IMR-90 (cell line): ENCODE measurements at regions not wholly inside any gene's neighbourhood (a gene's known extent, or its start where the extent isn't known, plus 50 kb on each side); places are given as distances from the start of the nearest gene placed in this dataset.

Experiments
- ATAC-seq: fragments of 200-7000 bp; cut with Tn5 transposase; 2 replicates; pipeline ENCODE4 v1.9.1; 2020; ENCODE audit warnings: low read depth, mild to moderate bottlenecking, moderate library complexity
- BruUV-seq: library from RNA; stranded (reverse); fragments of 400-500 nt; replicated peaks from 2 replicates; lab custom pipeline; 2021; lab: Mats Ljungman, UMichigan
- CTCF ChIA-PET: fragments of 300-600 bp; formaldehyde crosslinking; extraction: SDS; loops from one replicate; lab custom pipeline; 2021; ENCODE audit warnings: antibody characterized with exemption; lab: Yijun Ruan, JAX
- POLR2A ChIA-PET: fragments of 300-600 bp; sonication (Branson Sonifier 250); formaldehyde crosslinking; loops from one replicate; lab custom pipeline; 2022; ENCODE audit warnings: antibody characterized with exemption; ENCODE audit not compliant: unreplicated experiment; lab: Charles Lee
- DNase-seq: peaks from one replicate; pipeline ENCODE4 v3.0.0; 2013
- H2AFZ ChIP-seq: replicated peaks from 2 replicates; pipeline ENCODE3; 2013; ENCODE audit warnings: low read length, mild to moderate bottlenecking; ENCODE audit not compliant: poor library complexity
- H2AK5ac ChIP-seq: 2 replicates; pipeline ENCODE4 v1.6.1; 2013; ENCODE audit warnings: low read depth, low read length, inconsistent platforms
- H2AK9ac ChIP-seq: replicated peaks from 2 replicates; pipeline ENCODE3; 2013; ENCODE audit warnings: mild to moderate bottlenecking, low read depth, low read length, moderate library complexity; ENCODE audit not compliant: poor library complexity
- H2BK120ac ChIP-seq: 2 replicates; pipeline ENCODE4 v1.6.1; 2013; ENCODE audit warnings: low read depth, low read length, inconsistent platforms
- H2BK15ac ChIP-seq: 3 replicates; pipeline ENCODE4 v1.6.1; 2013; ENCODE audit warnings: low read depth, low read length, inconsistent platforms
- H2BK20ac ChIP-seq: 2 replicates; pipeline ENCODE4 v1.6.1; 2013; ENCODE audit warnings: low read depth, mild to moderate bottlenecking, inconsistent platforms, low read length, moderate library complexity
- H2BK5ac ChIP-seq: 2 replicates; pipeline ENCODE4 v1.6.1; 2013; ENCODE audit warnings: mild to moderate bottlenecking, low read depth, low read length, inconsistent platforms; ENCODE audit not compliant: poor library complexity, severe bottlenecking
- H3K14ac ChIP-seq: replicated peaks from 2 replicates; pipeline ENCODE4 v1.6.1; 2013; ENCODE audit warnings: low read depth, low read length, inconsistent platforms
- H3K18ac ChIP-seq: 2 replicates; pipeline ENCODE4 v1.6.1; 2013; ENCODE audit warnings: low read depth, low read length, control low read depth
- H3K23ac ChIP-seq: 2 replicates; pipeline ENCODE4 v1.6.1; 2013; ENCODE audit warnings: low read depth, low read length, inconsistent platforms
- H3K27ac ChIP-seq: 2 replicates; pipeline ENCODE4 v1.5.1; 2013; ENCODE audit warnings: mild to moderate bottlenecking, control low read depth, low read length; ENCODE audit not compliant: insufficient read depth
- H3K27me3 ChIP-seq: 2 replicates; pipeline ENCODE4 v1.6.1; 2013; ENCODE audit warnings: low read length; ENCODE audit not compliant: control insufficient read depth, insufficient read depth
- H3K36me3 ChIP-seq: 2 replicates; pipeline ENCODE4 v1.6.1; 2013; ENCODE audit warnings: low read length, mixed read lengths; ENCODE audit not compliant: control insufficient read depth, insufficient read depth
- H3K4ac ChIP-seq: 2 replicates; pipeline ENCODE4 v1.6.1; 2013; ENCODE audit warnings: low read depth, low read length, inconsistent platforms
- H3K4me1 ChIP-seq: 2 replicates; pipeline ENCODE4 v1.6.1; 2013; ENCODE audit warnings: low read length, mixed read lengths; ENCODE audit not compliant: control insufficient read depth, insufficient read depth
- H3K4me2 ChIP-seq: 2 replicates; pipeline ENCODE4 v1.6.1; 2013; ENCODE audit warnings: low read depth, mild to moderate bottlenecking, control low read depth, low read length, moderate library complexity
- H3K4me3 ChIP-seq: 2 replicates; pipeline ENCODE4 v1.5.1; 2013; ENCODE audit warnings: low read depth, mild to moderate bottlenecking, control low read depth, low read length, moderate library complexity; ENCODE audit not compliant: insufficient read depth
- H3K56ac ChIP-seq: 2 replicates; pipeline ENCODE4 v1.6.1; 2013; ENCODE audit warnings: low read length, inconsistent platforms; ENCODE audit not compliant: insufficient read depth; ENCODE audit errors: extremely low read depth
- H3K79me1 ChIP-seq, 2 experiments: 2 replicates each; pipeline ENCODE4 v1.6.1; 2013; ENCODE audit warnings: low read length in 2 of 2, inconsistent platforms in 1 of 2, low read depth in 1 of 2
- H3K9ac ChIP-seq: 2 replicates; pipeline ENCODE4 v1.6.1; 2013; ENCODE audit warnings: low read depth, low read length, control low read depth
- H3K9me1 ChIP-seq: 2 replicates; pipeline ENCODE4 v1.6.1; 2013; ENCODE audit warnings: low read length, inconsistent platforms; ENCODE audit not compliant: insufficient read depth
- H3K9me3 ChIP-seq: 2 replicates; pipeline ENCODE4 v1.6.1; 2013; ENCODE audit warnings: low read length; ENCODE audit not compliant: control insufficient read depth, insufficient read depth
- H4K20me1 ChIP-seq: 2 replicates; pipeline ENCODE4 v1.6.1; 2013; ENCODE audit warnings: low read length, inconsistent platforms; ENCODE audit not compliant: insufficient read depth
- H4K5ac ChIP-seq: 2 replicates; pipeline ENCODE4 v1.6.1; 2013; ENCODE audit warnings: mild to moderate bottlenecking, low read depth, low read length, control low read depth
- H4K8ac ChIP-seq, 2 experiments: 2 replicates each; pipeline ENCODE4 v1.6.1; 2013; ENCODE audit warnings: low read depth in 2 of 2, low read length in 2 of 2, control low read depth in 1 of 2, inconsistent platforms in 1 of 2
- H4K91ac ChIP-seq: 2 replicates; pipeline ENCODE4 v1.6.1; 2013; ENCODE audit warnings: low read depth, low read length, inconsistent platforms; ENCODE audit not compliant: insufficient read depth
- BHLHE40 ChIP-seq: fragments of 150-350 bp; IDR thresholded peaks from 2 replicates; pipeline ENCODE4 v1.6.1; 2016; ENCODE audit warnings: mild to moderate bottlenecking, low read depth, low read length
- CEBPB ChIP-seq: IDR thresholded peaks from 2 replicates; pipeline ENCODE4 v1.6.1; 2012; ENCODE audit warnings: low read depth, low read length, improper control_type of control experiment
- CHD1 ChIP-seq: IDR thresholded peaks from 2 replicates; pipeline ENCODE4 v1.6.1; 2012; ENCODE audit warnings: low read depth, low read length, improper control_type of control experiment
- ELK1 ChIP-seq: fragments of 150-350 bp; IDR thresholded peaks from 2 replicates; pipeline ENCODE4 v1.6.1; 2016; ENCODE audit warnings: low read depth, mild to moderate bottlenecking, low read length, moderate library complexity, borderline replicate concordance
- FOS ChIP-seq: fragments of 150-350 bp; IDR thresholded peaks from 2 replicates; pipeline ENCODE4 v1.6.1; 2016; ENCODE audit warnings: low read depth, low read length
- MAZ ChIP-seq: IDR thresholded peaks from 2 replicates; pipeline ENCODE4 v1.6.1; 2012; ENCODE audit warnings: low read depth, mild to moderate bottlenecking, low read length, improper control_type of control experiment, moderate library complexity, borderline replicate concordance
- MXI1 ChIP-seq: IDR thresholded peaks from 2 replicates; pipeline ENCODE4 v1.6.1; 2012; ENCODE audit warnings: low read depth, mild to moderate bottlenecking, low read length, moderate library complexity, borderline replicate concordance
- NFE2L2 ChIP-seq: fragments of 150-350 bp; IDR thresholded peaks from 2 replicates; pipeline ENCODE4 v1.6.1; 2016; ENCODE audit warnings: low read depth, mild to moderate bottlenecking, low read length
- POLR2A ChIP-seq: IDR thresholded peaks from 2 replicates; pipeline ENCODE4 v1.6.1; 2012; ENCODE audit warnings: mild to moderate bottlenecking, low read depth, low read length
- RAD21 ChIP-seq: IDR thresholded peaks from 2 replicates; pipeline ENCODE4 v1.6.1; 2012; ENCODE audit warnings: low read length, improper control_type of control experiment
- RFX5 ChIP-seq: IDR thresholded peaks from 2 replicates; pipeline ENCODE4 v1.8.0; 2012; ENCODE audit warnings: low read depth, mild to moderate bottlenecking, low read length, moderate library complexity
- SMC3 ChIP-seq: fragments of 150-350 bp; IDR thresholded peaks from 2 replicates; pipeline ENCODE4 v1.6.1; 2016; ENCODE audit warnings: low read depth, mild to moderate bottlenecking, antibody characterized with exemption, low read length, moderate library complexity
- USF2 ChIP-seq: fragments of 150-350 bp; IDR thresholded peaks from 2 replicates; pipeline ENCODE4 v1.6.1; 2017; ENCODE audit warnings: mild to moderate bottlenecking, antibody characterized with exemption, low read length, low read depth
- WGBS, 2 experiments: methylation state at CpG; one replicate each; pipeline versions ENCODE4 v1.1.5 to v1.1.7; 2013; ENCODE audit warnings: missing lambda C conversion rate in 2 of 2; ENCODE audit not compliant: insufficient read length in 1 of 2; ENCODE audit errors: extremely low coverage in 2 of 2; 5-methylcytosine and 5-hydroxymethylcytosine counted together
- dilution Hi-C: fragments of 300-500 bp; cut with HindIII; formaldehyde crosslinking; loops from one replicate; pipeline ENCODE4 v1.14.3; 2018; ENCODE audit warnings: low sequenced_read_pairs; ENCODE audit not compliant: unreplicated experiment
- in situ Hi-C: fragments of 300-500 bp; cut with MboI; formaldehyde crosslinking; loops from 3 replicates; pipeline ENCODE4 v1.14.3; 2019; ENCODE audit warnings: low sequenced_read_pairs, inconsistent platforms, mixed read lengths
- intact Hi-C: fragments of 100-400 bp; cut with micrococcal nuclease; formaldehyde crosslinking; loops from 2 replicates; pipeline ENCODE4 v1.10.0; 2022

- Histone ChIP-seq H2AK5ac (no peak overlapping the region), H3K4ac (no peak overlapping the region), H2BK20ac (no peak overlapping the region), H4K91ac (no peak overlapping the region), H3K23ac (no peak overlapping the region), H3K18ac (no peak overlapping the region), H3K79me1 (no peaks in the 10 kb centered on the region), H3K27me3 (no peaks in the 10 kb centered on the region; the same call in 1 of the 2 replicates), H4K5ac (no peak overlapping the region), H4K8ac (no peak overlapping the region), H3K27ac (no peak overlapping the region), H2BK15ac (no peak overlapping the region), H3K9me1 (no peaks in the 10 kb centered on the region), H3K9me3 (no peaks in the 10 kb centered on the region), H3K56ac (no peak overlapping the region), H2BK120ac (no peak overlapping the region), H3K9ac (no peak overlapping the region), H2BK5ac (no peak overlapping the region), H4K20me1 (no peaks in the 10 kb centered on the region), H2AK9ac (no peak overlapping the region), H3K14ac (no peak overlapping the region), H2AFZ (no peak overlapping the region), H3K4me2 (no peak overlapping the region), H3K4me3 (no peak overlapping the region), H3K4me1 (no peaks in the 10 kb centered on the region), H3K36me3 (no peaks in the 10 kb centered on the region)
- BruUV-seq = no TSS peak
- ATAC-seq (no peak), DNase-seq (no peak)
- intact Hi-C loops (no loop called here), dilution Hi-C loops (no loop called here), in situ Hi-C loops (no loop called here)
- WGBS, 2 experiments = no CpG with 5 or more reads among the region's 3 CpGs
- ChIA-PET POLR2A (no interaction called here), CTCF (no interaction called here)
- TF ChIP-seq BHLHE40 = no peak
- TF ChIP-seq RAD21 = no peak
- no peak for TF ChIP-seq CHD1
- TF ChIP-seq FOS = no peak
- no peak for TF ChIP-seq RFX5
- no peak for TF ChIP-seq CEBPB
- TF ChIP-seq SMC3 = no peak
- no peak for TF ChIP-seq NFE2L2
- TF ChIP-seq ELK1 = no peak
- TF ChIP-seq MAZ = no peak
- TF ChIP-seq MXI1 = no peak
- no peak for TF ChIP-seq USF2
- no peak for TF ChIP-seq POLR2A
Observed at GRCh38 chrX:40988100-40988499, 97.1 kb upstream of the USP9X start.
